ENCODE measurements at regions not wholly inside any gene's neighbourhood (a gene's known extent, or its start where the extent isn't known, plus 50 kb on each side); places are given as distances from the start of the nearest gene placed in this dataset.

DNA sequence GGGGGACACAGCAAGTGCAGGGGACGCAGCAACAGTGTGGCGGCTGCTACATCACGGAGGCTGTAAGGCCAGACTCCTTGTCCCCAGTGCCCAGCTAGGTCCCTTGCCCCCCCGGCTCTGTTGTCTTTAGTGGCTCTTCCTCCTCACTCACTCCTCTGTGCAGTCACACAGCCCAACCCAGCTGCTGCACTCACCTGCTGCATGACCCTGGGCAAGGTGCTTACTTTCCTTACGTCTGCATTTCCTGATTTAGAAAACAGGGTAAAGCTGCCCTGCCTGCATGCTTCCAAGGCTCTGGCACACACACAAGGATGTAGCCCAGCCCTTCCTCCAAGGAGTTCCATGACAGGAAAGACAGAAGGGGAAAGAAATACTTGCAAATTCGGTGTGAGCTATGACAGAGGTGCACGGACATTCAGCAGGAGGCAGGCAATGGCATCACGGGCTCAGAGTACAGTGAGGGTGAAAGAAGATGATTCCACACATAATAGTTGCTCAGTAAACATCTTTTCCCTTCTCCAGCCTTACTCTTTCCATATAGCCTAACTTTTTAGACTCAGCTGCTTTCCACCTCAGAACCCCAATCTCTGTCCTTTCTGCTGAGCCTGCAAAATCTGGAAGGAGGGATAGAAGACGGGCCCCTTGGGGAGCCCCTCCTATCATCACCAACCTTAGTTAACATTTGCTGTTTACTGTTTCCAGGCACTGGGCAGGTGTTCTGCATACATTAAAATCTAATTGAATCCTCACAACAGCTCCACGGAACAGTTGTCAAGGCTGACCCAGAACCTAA, 150.9 kb downstream of the MRM1 start:
- TF ChIP-seq, protein P1, sequence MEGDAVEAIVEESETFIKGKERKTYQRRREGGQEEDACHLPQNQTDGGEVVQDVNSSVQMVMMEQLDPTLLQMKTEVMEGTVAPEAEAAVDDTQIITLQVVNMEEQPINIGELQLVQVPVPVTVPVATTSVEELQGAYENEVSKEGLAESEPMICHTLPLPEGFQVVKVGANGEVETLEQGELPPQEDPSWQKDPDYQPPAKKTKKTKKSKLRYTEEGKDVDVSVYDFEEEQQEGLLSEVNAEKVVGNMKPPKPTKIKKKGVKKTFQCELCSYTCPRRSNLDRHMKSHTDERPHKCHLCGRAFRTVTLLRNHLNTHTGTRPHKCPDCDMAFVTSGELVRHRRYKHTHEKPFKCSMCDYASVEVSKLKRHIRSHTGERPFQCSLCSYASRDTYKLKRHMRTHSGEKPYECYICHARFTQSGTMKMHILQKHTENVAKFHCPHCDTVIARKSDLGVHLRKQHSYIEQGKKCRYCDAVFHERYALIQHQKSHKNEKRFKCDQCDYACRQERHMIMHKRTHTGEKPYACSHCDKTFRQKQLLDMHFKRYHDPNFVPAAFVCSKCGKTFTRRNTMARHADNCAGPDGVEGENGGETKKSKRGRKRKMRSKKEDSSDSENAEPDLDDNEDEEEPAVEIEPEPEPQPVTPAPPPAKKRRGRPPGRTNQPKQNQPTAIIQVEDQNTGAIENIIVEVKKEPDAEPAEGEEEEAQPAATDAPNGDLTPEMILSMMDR (IDR thresholded peaks at IDR 0.05): no peak
- TF ChIP-seq EZH2 (IDR thresholded peaks at IDR 0.05) (no peak), EZH2phosphoT487 (IDR thresholded peaks at IDR 0.05) (no peak)

All from neural progenitor cell (in vitro differentiated cells).